GM19328 (cell line): ENCODE measurements at regions not wholly inside any gene's neighbourhood (a gene's known extent, or its start where the extent isn't known, plus 50 kb on each side); places are given as distances from the start of the nearest gene placed in this dataset.

ENCODE experiments used
- ATAC-seq: cut with Tn5 transposase; IDR thresholded peaks from one replicate; pipeline ENCODE4 v1.9.1; 2021; ENCODE audit warnings: mild to moderate bottlenecking, moderate library complexity; ENCODE audit not compliant: unreplicated experiment

GRCh38 chr2:71800851-71801250 lies 346.8 kb downstream of the CYP26B1 start:
- ATAC-seq, result no peak

- ATAC-seq, result no peak
Observed at GRCh38 chr2:71800106-71800809, 346.9 kb downstream of the DYSF start.

- ATAC-seq, result no peak
Observed at GRCh38 chr2:71799013-71799575, 345.7 kb downstream of the DYSF start.

- ATAC-seq, result no peak
Observed at GRCh38 chr2:71798266-71799012, 345.1 kb downstream of the DYSF start.

GRCh38 chr2:71797035-71797810 lies 343.9 kb downstream of the DYSF start:
- no peak for ATAC-seq

GRCh38 chr2:71796174-71796593 lies 342.8 kb downstream of the DYSF start:
- ATAC-seq, result no peak

GRCh38 chr2:71795486-71795885 lies 342.1 kb downstream of the DYSF start:
- ATAC-seq, result no peak

GRCh38 chr2:71794611-71795010 lies 341.2 kb downstream of the DYSF start:
- no peak for ATAC-seq

GRCh38 chr2:71793926-71794325 lies 340.6 kb downstream of the DYSF start:
- ATAC-seq, result no peak

GRCh38 chr2:71792926-71793761 lies 339.8 kb downstream of the DYSF start:
- no peak for ATAC-seq

GRCh38 chr2:71791501-71792135 lies 338.3 kb downstream of the DYSF start:
- no peak for ATAC-seq

- no peak for ATAC-seq
Observed at GRCh38 chr2:71791061-71791450, 337.7 kb downstream of the DYSF start.

GRCh38 chr2:71790226-71791060 lies 337.1 kb downstream of the DYSF start:
- no peak for ATAC-seq

GRCh38 chr2:71789556-71790204 lies 336.3 kb downstream of the DYSF start:
- ATAC-seq, result no peak

- no peak for ATAC-seq
Observed at GRCh38 chr2:71788601-71789240, 335.4 kb downstream of the DYSF start.

- ATAC-seq, result no peak
Observed at GRCh38 chr2:71788186-71788525, 334.8 kb downstream of the DYSF start.

GRCh38 chr2:71787476-71788185 lies 334.3 kb downstream of the DYSF start:
- no peak for ATAC-seq

- no peak for ATAC-seq
Observed at GRCh38 chr2:71787108-71787415, 333.7 kb downstream of the DYSF start.
